H1 (cell line): ENCODE measurements at regions not wholly inside any gene's neighbourhood (a gene's known extent, or its start where the extent isn't known, plus 50 kb on each side); places are given as distances from the start of the nearest gene placed in this dataset.

Source experiments
- POLR2AphosphoS5 ChIP-seq: IDR thresholded peaks from 2 replicates; pipeline ENCODE4 v1.6.1; 2011; ENCODE audit warnings: low read depth, low read length
- YY1 ChIP-seq: IDR thresholded peaks from 2 replicates; pipeline ENCODE4 v1.6.1; 2011; ENCODE audit warnings: low read depth, mild to moderate bottlenecking, low read length

GRCh38 chr4:126961661-126962060 is 671.1 kb upstream of the INTU start:
- no peak for TF ChIP-seq POLR2AphosphoS5
- TF ChIP-seq YY1, result no peak
